HG03039 (cell line): ENCODE measurements at regions not wholly inside any gene's neighbourhood (a gene's known extent, or its start where the extent isn't known, plus 50 kb on each side); places are given as distances from the start of the nearest gene placed in this dataset.

ENCODE experiments used
- ATAC-seq: cut with Tn5 transposase; IDR thresholded peaks from one replicate; pipeline ENCODE4 v1.9.1; 2021; ENCODE audit warnings: mild to moderate bottlenecking, moderate library complexity; ENCODE audit not compliant: unreplicated experiment

- ATAC-seq, result no peak
Measured at GRCh38 chr10:78571891-78572290, 496.9 kb upstream of the ZMIZ1 start.

GRCh38 chr10:78572565-78572964, 496.2 kb upstream of the ZMIZ1 start:
- no peak for ATAC-seq

GRCh38 chr10:78574547-78574946, 494.2 kb upstream of the ZMIZ1 start:
- ATAC-seq, result no peak

- no peak for ATAC-seq
Measured at GRCh38 chr10:78575400-78575799, 493.4 kb upstream of the ZMIZ1 start.

- no peak for ATAC-seq
Measured at GRCh38 chr10:78576276-78576675, 492.5 kb upstream of the ZMIZ1 start.

GRCh38 chr10:78577712-78578111, 491.1 kb upstream of the ZMIZ1 start:
- ATAC-seq, result no peak

GRCh38 chr10:78578929-78579328, 489.8 kb upstream of the ZMIZ1 start:
- no peak for ATAC-seq

- ATAC-seq, result no peak
Measured at GRCh38 chr10:78579576-78579975, 489.2 kb upstream of the ZMIZ1 start.

- ATAC-seq, result no peak
Measured at GRCh38 chr10:78579995-78580394, 488.8 kb upstream of the ZMIZ1 start.

- ATAC-seq, result no peak
Measured at GRCh38 chr10:78581133-78581694, 487.6 kb upstream of the ZMIZ1 start.

- ATAC-seq, result no peak
Measured at GRCh38 chr10:78582540-78582939, 486.2 kb upstream of the ZMIZ1 start.

- no peak for ATAC-seq
Measured at GRCh38 chr10:78584266-78584665, 484.5 kb upstream of the ZMIZ1 start.

GRCh38 chr10:78584681-78585080, 484.1 kb upstream of the ZMIZ1 start:
- ATAC-seq, result no peak

GRCh38 chr10:78585952-78586351, 482.8 kb upstream of the ZMIZ1 start:
- no peak for ATAC-seq

- no peak for ATAC-seq
Measured at GRCh38 chr10:78588194-78588811, 480.5 kb upstream of the ZMIZ1 start.

GRCh38 chr10:78589687-78590086, 479.1 kb upstream of the ZMIZ1 start:
- ATAC-seq, result no peak

- no peak for ATAC-seq
Measured at GRCh38 chr10:78591066-78591465, 477.7 kb upstream of the ZMIZ1 start.

GRCh38 chr10:78594559-78595268, 474.1 kb upstream of the ZMIZ1 start:
- no peak for ATAC-seq

GRCh38 chr10:78595269-78595619, 473.5 kb upstream of the ZMIZ1 start:
- no peak for ATAC-seq

GRCh38 chr10:78596556-78596955, 472.2 kb upstream of the ZMIZ1 start:
- no peak for ATAC-seq

GRCh38 chr10:78597796-78598555, 470.8 kb upstream of the ZMIZ1 start:
- ATAC-seq, result no peak
